K562 (cell line): ENCODE measurements at regions not wholly inside any gene's neighbourhood (a gene's known extent, or its start where the extent isn't known, plus 50 kb on each side); places are given as distances from the start of the nearest gene placed in this dataset.

Experiments used
- ATAC-seq: fragments of 200-7000 bp; cut with Tn5 transposase; 3 replicates; pipeline ENCODE4 v1.9.1; 2020; ENCODE audit warnings: moderate library complexity
- BruUV-seq: library from RNA; stranded (reverse); fragments of 400-500 nt; replicated peaks from 2 replicates; lab custom pipeline; 2021; lab: Mats Ljungman, UMichigan
- CTCF ChIA-PET: fragments of 300-600 bp; formaldehyde crosslinking; extraction: SDS; loops from one replicate; lab custom pipeline; 2021; ENCODE audit warnings: low intra/inter-chr PET ratio; lab: Yijun Ruan, JAX
- POLR2A ChIA-PET: fragments of 300-600, 350-650 bp; sonication (Branson Sonifier 250); formaldehyde crosslinking; extraction: SDS; loops from one replicate; lab custom pipeline; 2021; ENCODE audit warnings: antibody characterized with exemption, inconsistent platforms; lab: Yijun Ruan, JAX
- DNase-seq, 4 experiments: peaks; one replicate each; pipeline versions ENCODE4 v3.0.0 to v3.0.0-alpha.2; 2011 to 2018; ENCODE audit warnings: low spot score in 3 of 4, mixed read lengths in 3 of 4; ENCODE audit errors: extremely low read depth in 1 of 4
- FAIRE-seq: peaks from 2 replicates; lab custom pipeline; 2011; peaks lifted over from hg19 to GRCh38; lab: Jason Lieb, UNC
- H2AFZ ChIP-seq: 2 replicates; pipeline ENCODE4 v1.6.0; 2011; ENCODE audit warnings: low read depth, low read length, control low read depth, inconsistent platforms
- H3K27ac ChIP-seq: fragments of 200-600 bp; 3 replicates; pipeline ENCODE4 v1.8.0; 2011; ENCODE audit warnings: low read depth, mild to moderate bottlenecking, control low read depth, inconsistent platforms, low read length, moderate library complexity, mixed read lengths; ENCODE audit errors: extremely low read depth
- H3K27me3 ChIP-seq, 2 experiments: fragments of 300-600 bp in 1 of 2; 2 replicates in 1 of 2; 3 replicates in 1 of 2; pipeline versions ENCODE4 v1.6.0 to v1.8.0; 2011; ENCODE audit warnings: inconsistent platforms in 2 of 2, low read length in 2 of 2, mild to moderate bottlenecking in 1 of 2, mixed read lengths in 1 of 2, moderate library complexity in 1 of 2; ENCODE audit not compliant: control insufficient read depth in 2 of 2, insufficient read depth in 2 of 2
- H3K36me3 ChIP-seq: fragments of 300-600 bp; 3 replicates; pipeline ENCODE4 v1.8.0; 2011; ENCODE audit warnings: mild to moderate bottlenecking, low read length, inconsistent platforms; ENCODE audit not compliant: control insufficient read depth, insufficient read depth
- H3K4me1 ChIP-seq, 2 experiments: fragments of 200-600 bp in 1 of 2; replicated peaks in 1 of 2; 2 replicates in 1 of 2; 3 replicates in 1 of 2; pipeline versions ENCODE4 v1.5.1 to v1.8.0; 2011; ENCODE audit warnings: inconsistent platforms in 2 of 2, low read length in 2 of 2, mild to moderate bottlenecking in 1 of 2, mixed read lengths in 1 of 2, moderate library complexity in 1 of 2; ENCODE audit not compliant: control insufficient read depth in 2 of 2, insufficient read depth in 2 of 2
- H3K4me2 ChIP-seq: 2 replicates; pipeline ENCODE4 v1.6.1; 2011; ENCODE audit warnings: low read length, control low read depth, inconsistent platforms, mixed read lengths; ENCODE audit not compliant: insufficient read depth
- H3K4me3 ChIP-seq: fragments of 200-600 bp; sonication (generic), shearing (Covaris generic); 2 replicates; pipeline ENCODE4 v1.5.1; 2016; ENCODE audit warnings: control low read depth, inconsistent platforms
- H3K79me2 ChIP-seq: fragments of 200-600 bp; 3 replicates; pipeline ENCODE4 v1.8.0; 2011; ENCODE audit warnings: low read length, inconsistent platforms; ENCODE audit not compliant: control insufficient read depth, insufficient read depth
- H3K9ac ChIP-seq, 2 experiments: 2 replicates each; pipeline versions ENCODE4 v1.6.0 to v1.6.1; 2011; ENCODE audit warnings: low read depth in 2 of 2, low read length in 2 of 2, control low read depth in 1 of 2, inconsistent platforms in 1 of 2, mild to moderate bottlenecking in 1 of 2, mixed read lengths in 1 of 2; ENCODE audit not compliant: insufficient read depth in 1 of 2
- H3K9me1 ChIP-seq: one replicate; pipeline ENCODE4 v1.6.0; 2011; ENCODE audit warnings: inconsistent platforms, mild to moderate bottlenecking, low read length, moderate library complexity; ENCODE audit not compliant: control insufficient read depth, insufficient read depth
- H3K9me3 ChIP-seq: replicated peaks from 2 replicates; pipeline ENCODE4 v1.5.1; 2011; ENCODE audit warnings: low read depth, low read length, inconsistent platforms; ENCODE audit not compliant: control insufficient read depth, insufficient read depth
- H4K20me1 ChIP-seq: replicated peaks from 2 replicates; pipeline ENCODE4 v1.6.1; 2011; ENCODE audit warnings: low read length, inconsistent platforms, mixed read lengths; ENCODE audit not compliant: control insufficient read depth, insufficient read depth
- DMBX1 ChIP-seq: fragments of 250-450 bp; sonication (Bioruptor Pico); IDR thresholded peaks from 2 replicates; pipeline ENCODE4 v1.8.0; 2022; ENCODE audit warnings: inconsistent platforms, mild to moderate bottlenecking, moderate library complexity, borderline replicate concordance
- ZNF146 ChIP-seq: IDR thresholded peaks from one replicate; pipeline ENCODE4 v1.6.1; 2018; ENCODE audit warnings: missing compliant biosample characterization; ENCODE audit not compliant: unreplicated experiment
- WGBS: fragments of 100-300 bp; shearing (Covaris generic); methylation state at CpG from one replicate; pipeline ENCODE4 v1.1.6; 2016; ENCODE audit warnings: low coverage, mixed read lengths; ENCODE audit not compliant: insufficient coverage; ENCODE audit errors: missing lambda C conversion rate; 5-methylcytosine and 5-hydroxymethylcytosine counted together
- in situ Hi-C: fragments of 300-500 bp; cut with MboI; formaldehyde crosslinking; loops from 4 replicates; pipeline ENCODE4 v1.15.0; 2018; ENCODE audit warnings: inconsistent platforms, mixed read lengths
- intact Hi-C: fragments of 100-400 bp; cut with micrococcal nuclease; formaldehyde crosslinking; loops from 2 replicates; pipeline ENCODE4 v1.14.2; 2022
- TF ChIP-seq, protein P1 (sequence below), 2 experiments: IDR thresholded peaks; 2 replicates each; pipeline ENCODE4 v1.6.1; 2011; ENCODE audit warnings: borderline replicate concordance in 1 of 2, control low read depth in 1 of 2, low read depth in 1 of 2, low read length in 1 of 2, mild to moderate bottlenecking in 1 of 2, mixed read lengths in 1 of 2, moderate library complexity in 1 of 2; ENCODE audit not compliant: insufficient read depth in 1 of 2, insufficient read length in 1 of 2, poor library complexity in 1 of 2, severe bottlenecking in 1 of 2; ENCODE audit errors: extremely low read depth in 1 of 2
- TF ChIP-seq, protein P2 (sequence below): sonication (generic); formaldehyde crosslinking; IDR thresholded peaks from 2 replicates; pipeline ENCODE4 v1.8.0; 2022; ENCODE audit warnings: missing genetic modification reagents, mild to moderate bottlenecking, moderate library complexity, borderline replicate concordance

DNA sequence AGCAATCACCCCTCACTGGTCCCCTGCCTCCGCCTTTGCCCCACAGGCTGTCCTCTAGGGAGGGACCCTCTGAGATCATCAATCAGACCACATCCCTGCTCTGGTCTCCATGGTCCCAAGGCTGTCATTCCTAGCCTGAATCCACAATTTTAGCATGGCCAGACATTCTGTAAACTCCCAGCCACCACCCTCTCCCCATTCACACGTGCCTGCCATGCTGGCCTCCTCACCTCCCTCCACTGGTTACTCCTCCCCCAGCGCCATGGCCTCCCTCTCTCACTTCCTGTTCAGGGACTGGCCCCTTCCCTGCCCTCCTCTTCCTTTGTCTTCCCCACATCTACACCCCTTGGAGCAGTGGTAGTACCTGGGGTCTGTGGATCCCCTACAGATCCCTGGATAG is 150.7 kb upstream of the MLN start:
- Histone ChIP-seq H3K27me3 (peaks cover 25 to 77% of the 10 kb centered on the region in 2 experiments), H3K79me2 (no peaks in the 10 kb centered on the region), H3K9ac (no peak overlapping the region), H2AFZ (no peak overlapping the region), H3K4me1 (peaks cover 0 to 3% of the 10 kb centered on the region in 2 experiments; a peak in 1 of 5 replicates), H4K20me1 (peaks cover 28% of the 10 kb centered on the region), H3K9me3 (no peaks in the 10 kb centered on the region), H3K9me1 (no peaks in the 10 kb centered on the region), H3K4me2 (no peak overlapping the region), H3K27ac (no peak overlapping the region), H3K4me3 (no peak overlapping the region), H3K36me3 (no peaks in the 10 kb centered on the region)
- WGBS = 5% methylated on average over 3 of the region's 3 CpGs
- DNase-seq (no peak), FAIRE-seq (no peak), ATAC-seq (no peak)
- intact Hi-C loops = no loop called here
- ChIA-PET CTCF (no interaction called here), POLR2A (no interaction called here)
- in situ Hi-C loops = no loop called here
- TF ChIP-seq, protein P1, sequence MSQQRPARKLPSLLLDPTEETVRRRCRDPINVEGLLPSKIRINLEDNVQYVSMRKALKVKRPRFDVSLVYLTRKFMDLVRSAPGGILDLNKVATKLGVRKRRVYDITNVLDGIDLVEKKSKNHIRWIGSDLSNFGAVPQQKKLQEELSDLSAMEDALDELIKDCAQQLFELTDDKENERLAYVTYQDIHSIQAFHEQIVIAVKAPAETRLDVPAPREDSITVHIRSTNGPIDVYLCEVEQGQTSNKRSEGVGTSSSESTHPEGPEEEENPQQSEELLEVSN (IDR thresholded peaks at IDR 0.05; ENCODE audit: borderline replicate concordance in 1 of 2, extremely low read depth in 1 of 2, insufficient read depth in 1 of 2, insufficient read length in 1 of 2, low read depth in 1 of 2, low read length in 1 of 2, poor library complexity in 1 of 2, severe bottlenecking in 1 of 2) = peak in 1 of 2 experiments; percentile 58
- TF ChIP-seq DMBX1 (CRISPR knock-in tag) = no peak
- no TSS peak for BruUV-seq

DNA sequence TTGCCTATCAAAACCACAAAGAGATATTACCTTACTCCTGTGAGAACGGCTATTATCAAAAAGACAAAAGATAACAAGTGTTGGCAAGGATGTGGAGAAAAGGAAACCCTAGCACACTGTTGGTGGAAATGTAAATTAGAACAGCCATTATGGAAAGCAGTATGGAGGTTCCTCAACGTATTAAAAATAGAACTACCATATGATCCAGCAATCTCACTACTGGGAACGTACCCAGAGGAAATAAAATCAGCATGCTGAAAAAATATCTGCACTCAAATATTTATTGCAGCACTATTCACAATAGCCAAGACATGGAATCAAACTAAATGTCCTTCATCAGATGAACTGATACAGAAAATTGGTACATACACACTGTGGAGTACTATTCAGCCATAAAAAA is 149.4 kb upstream of the MLN start:
- CTCF ChIA-PET = no interaction called here
- peaks cover 19% of the 10 kb centered on the region for H4K20me1 ChIP-seq
- H3K4me1 ChIP-seq = peaks cover 0 to 3% of the 10 kb centered on the region in 2 experiments; a peak in 1 of 5 replicates
- H3K4me3 ChIP-seq = no peak overlapping the region
- BruUV-seq = no TSS peak
- no peaks in the 10 kb centered on the region for H3K9me1 ChIP-seq
- no peak overlapping the region for H3K9ac ChIP-seq
- H3K27me3 ChIP-seq = peaks cover 29 to 77% of the 10 kb centered on the region in 2 experiments
- ATAC-seq = no peak
- DNase-seq = no peak
- peak; percentile 27 for TF ChIP-seq ZNF146 (CRISPR knock-in tag)
- TF ChIP-seq, protein P2, sequence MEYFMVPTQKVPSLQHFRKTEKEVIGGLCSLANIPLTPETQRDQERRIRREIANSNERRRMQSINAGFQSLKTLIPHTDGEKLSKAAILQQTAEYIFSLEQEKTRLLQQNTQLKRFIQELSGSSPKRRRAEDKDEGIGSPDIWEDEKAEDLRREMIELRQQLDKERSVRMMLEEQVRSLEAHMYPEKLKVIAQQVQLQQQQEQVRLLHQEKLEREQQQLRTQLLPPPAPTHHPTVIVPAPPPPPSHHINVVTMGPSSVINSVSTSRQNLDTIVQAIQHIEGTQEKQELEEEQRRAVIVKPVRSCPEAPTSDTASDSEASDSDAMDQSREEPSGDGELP (CRISPR knock-in tag) = no peak
- in situ Hi-C loops (no loop called here), intact Hi-C loops (no loop called here)
- H3K9me3 ChIP-seq = no peaks in the 10 kb centered on the region
- no peak overlapping the region for H2AFZ ChIP-seq
- H3K36me3 ChIP-seq = no peaks in the 10 kb centered on the region
- WGBS = 5% methylated on average over 3 of the region's 3 CpGs
- no peak for FAIRE-seq
- H3K79me2 ChIP-seq = no peaks in the 10 kb centered on the region
- H3K27ac ChIP-seq = no peak overlapping the region
- no peak overlapping the region for H3K4me2 ChIP-seq
- POLR2A ChIA-PET = interaction anchor here (0.6 to 0.8 kb wide), 2 partner anchors 9 to 20 kb away, joined by 4 read pairs; no protein-coding TSS in a partner anchor
